HG03378 (cell line): ENCODE measurements at regions not wholly inside any gene's neighbourhood (a gene's known extent, or its start where the extent isn't known, plus 50 kb on each side); places are given as distances from the start of the nearest gene placed in this dataset.

Experiments used
- ATAC-seq: cut with Tn5 transposase; IDR thresholded peaks from one replicate; pipeline ENCODE4 v1.9.1; 2021; ENCODE audit warnings: mild to moderate bottlenecking, moderate library complexity; ENCODE audit not compliant: unreplicated experiment

- no peak for ATAC-seq
These were observed 67.1 kb upstream of the PIK3CG start for GRCh38 chr7:106797937-106798336.

DNA sequence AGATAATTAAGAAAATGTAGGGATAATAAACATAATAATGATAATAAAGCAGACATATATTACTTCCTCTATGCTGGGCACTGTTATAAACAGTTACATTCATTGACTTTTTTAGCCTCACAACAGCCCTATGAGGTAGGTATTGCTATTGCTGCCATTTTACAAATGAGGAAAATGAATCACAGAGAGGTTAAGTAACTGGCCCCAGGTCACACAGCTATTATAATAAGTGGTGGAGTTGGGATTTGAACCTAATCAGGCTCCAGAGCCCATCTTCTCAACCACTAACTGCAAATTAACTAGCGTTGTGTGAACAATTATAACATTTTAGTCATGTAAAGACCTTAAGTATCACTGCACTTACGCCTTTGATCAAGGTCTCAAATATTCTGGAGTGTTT lies 62.5 kb upstream of the PIK3CG start:
- ATAC-seq = no peak

DNA sequence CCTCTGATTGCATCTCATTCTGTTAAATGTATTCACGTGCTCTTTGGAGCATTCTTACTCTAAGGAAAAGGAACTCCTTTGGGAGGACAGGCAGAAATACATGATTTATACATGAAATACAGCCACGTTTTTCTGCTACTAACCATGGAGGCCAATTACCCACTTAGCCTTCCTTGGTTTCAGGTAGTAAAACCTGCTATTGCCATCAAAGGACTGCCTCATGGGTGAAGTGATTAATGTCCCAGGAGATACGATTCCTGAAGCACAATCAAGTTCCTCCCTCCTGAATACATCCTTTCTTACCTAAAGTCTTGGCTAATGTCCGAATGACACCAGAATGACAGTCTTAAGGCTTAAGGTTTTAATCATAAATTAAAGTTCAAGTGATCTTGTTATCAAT lies 58.5 kb upstream of the PIK3CG start:
- no peak for ATAC-seq

DNA sequence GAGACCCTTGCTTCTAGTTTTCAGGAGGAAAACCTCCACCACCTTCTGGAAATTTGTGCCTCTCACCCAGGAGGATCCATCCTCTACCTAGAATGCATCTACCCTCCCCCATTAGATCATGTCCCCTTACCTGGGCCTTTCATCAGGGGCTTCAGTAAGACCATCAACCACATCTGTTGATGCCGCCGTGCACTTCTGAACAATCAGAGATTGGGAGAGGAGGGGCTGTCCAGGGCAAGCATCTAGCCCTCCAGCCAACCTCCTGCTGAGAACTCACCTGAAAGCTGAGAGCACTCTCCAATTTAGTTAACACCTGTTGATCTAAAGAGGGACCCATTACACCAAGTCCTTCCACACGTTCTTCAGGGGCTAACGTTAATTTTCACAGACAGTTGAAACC lies 57.6 kb upstream of the PIK3CG start:
- ATAC-seq = no peak

- ATAC-seq = no peak
These were observed 56.0 kb upstream of the PIK3CG start for GRCh38 chr7:106808967-106809635.

DNA sequence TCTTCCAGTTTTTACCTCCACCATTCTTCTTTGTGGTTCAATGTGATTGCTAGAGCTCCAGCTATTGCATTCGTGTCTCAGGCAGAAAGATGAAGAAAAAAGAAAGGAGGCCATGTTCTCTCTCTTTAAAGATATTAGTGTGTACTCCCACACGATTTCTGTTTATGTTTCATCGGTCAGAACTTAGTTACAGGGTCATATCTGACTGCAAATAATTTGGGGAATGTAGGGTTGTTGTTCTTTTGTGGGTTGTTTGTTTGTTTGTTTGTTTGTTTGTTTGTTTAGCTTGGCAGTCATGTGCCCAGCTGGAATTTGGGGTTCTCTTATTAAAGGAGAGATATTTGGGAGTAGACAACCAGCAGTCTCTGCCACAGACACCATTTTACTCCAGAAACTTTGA lies 53.6 kb upstream of the PIK3CG start:
- no peak for ATAC-seq

GRCh38 chr7:106812027-106812643 lies 52.9 kb upstream of the PIK3CG start:
- ATAC-seq = no peak

- ATAC-seq = no peak
These were observed 51.3 kb upstream of the PIK3CG start for GRCh38 chr7:106813705-106814305.

DNA sequence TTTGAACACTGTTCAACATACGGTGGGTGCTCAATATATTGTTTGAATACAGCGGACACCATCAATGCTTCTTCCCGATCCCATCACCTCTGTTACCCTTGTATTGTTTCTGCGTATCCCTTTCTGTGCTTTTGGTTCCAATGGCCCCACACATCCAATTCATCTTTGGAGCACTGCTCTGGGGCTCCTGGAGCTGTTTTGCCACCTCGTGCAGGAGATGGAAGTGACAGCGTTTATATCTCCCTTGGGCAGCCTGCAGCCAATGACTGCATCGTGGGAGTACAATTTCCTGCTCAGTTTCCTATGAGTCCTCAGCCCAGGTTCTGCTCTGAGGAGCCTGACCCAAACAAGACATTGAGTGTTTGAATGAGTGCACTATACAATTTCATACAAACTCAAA lies 50.2 kb upstream of the PIK3CG start:
- no peak for ATAC-seq
